Loucy (cell line): ENCODE measurements at regions not wholly inside any gene's neighbourhood (a gene's known extent, or its start where the extent isn't known, plus 50 kb on each side); places are given as distances from the start of the nearest gene placed in this dataset.
"Not testable (repeated sequence)": the region's sequence is repeated elsewhere in the genome, so short reads cannot be mapped to it uniquely, and the experiment has no call there.

ENCODE experiments used
- H2AFZ ChIP-seq: fragments of 200-600 bp; sonication (generic); 2 replicates; pipeline ENCODE4 v1.6.0; 2016; ENCODE audit warnings: antibody characterized with exemption, mild to moderate bottlenecking, low read length, moderate library complexity
- H3F3A ChIP-seq: fragments of 200-600 bp; 2 replicates; pipeline ENCODE4 v1.6.0; 2016; ENCODE audit warnings: antibody characterized with exemption, low read depth, mild to moderate bottlenecking
- H3K27me3 ChIP-seq: fragments of 200-600 bp; sonication (generic); 2 replicates; pipeline ENCODE4 v1.6.1; 2014; ENCODE audit warnings: low read length, mild to moderate bottlenecking; ENCODE audit not compliant: insufficient read depth, poor library complexity, severe bottlenecking
- H3K36me3 ChIP-seq: fragments of 200-600 bp; sonication (generic); 2 replicates; pipeline ENCODE4 v1.6.1; 2016; ENCODE audit warnings: low read length; ENCODE audit not compliant: insufficient read depth
- H3K4me1 ChIP-seq: fragments of 200-600 bp; sonication (generic); 2 replicates; pipeline ENCODE4 v1.5.1; 2014; ENCODE audit warnings: low read length, mild to moderate bottlenecking; ENCODE audit not compliant: insufficient read depth, poor library complexity, severe bottlenecking
- H3K4me2 ChIP-seq: fragments of 200-600 bp; sonication (generic); 2 replicates; pipeline ENCODE4 v1.6.0; 2014; ENCODE audit warnings: antibody characterized with exemption, low read length, low read depth, mild to moderate bottlenecking; ENCODE audit not compliant: poor library complexity, severe bottlenecking
- H3K4me3 ChIP-seq: fragments of 200-600 bp; sonication (generic); 2 replicates; pipeline ENCODE4 v1.5.1; 2014; ENCODE audit warnings: low read length, mild to moderate bottlenecking, mixed read lengths; ENCODE audit not compliant: poor library complexity, severe bottlenecking
- H3K79me2 ChIP-seq: fragments of 200-600 bp; sonication (generic); 2 replicates; pipeline ENCODE4 v1.6.1; 2014; ENCODE audit warnings: low read length; ENCODE audit not compliant: insufficient read depth
- H3K9ac ChIP-seq: fragments of 200-600 bp; sonication (generic); 2 replicates; pipeline ENCODE4 v1.6.0; 2014; ENCODE audit warnings: mild to moderate bottlenecking, low read depth, low read length, moderate library complexity; ENCODE audit not compliant: poor library complexity, severe bottlenecking
- H3K9me2 ChIP-seq: fragments of 200-600 bp; sonication (generic); replicated peaks from 2 replicates; pipeline ENCODE4 v1.6.1; 2016; ENCODE audit warnings: low read depth, low read length, mixed read lengths
- H3K9me3 ChIP-seq: fragments of 200-600 bp; sonication (generic); 2 replicates; pipeline ENCODE4 v1.6.1; 2014; ENCODE audit warnings: mild to moderate bottlenecking, antibody characterized with exemption, low read length, low read depth; ENCODE audit not compliant: insufficient read depth
- H4K20me1 ChIP-seq: fragments of 200-600 bp; sonication (generic); 2 replicates; pipeline ENCODE4 v1.6.0; 2014; ENCODE audit warnings: antibody characterized with exemption, low read length, mild to moderate bottlenecking; ENCODE audit not compliant: insufficient read depth, poor library complexity, severe bottlenecking
- EZH2phosphoT487 ChIP-seq: fragments of 200-600 bp; IDR thresholded peaks from 2 replicates; pipeline ENCODE4 v1.6.1; 2018; ENCODE audit warnings: antibody characterized with exemption, mild to moderate bottlenecking, moderate library complexity, borderline replicate concordance
- TF ChIP-seq, protein P1 (sequence below): fragments of 200-600 bp; sonication (generic); conservative IDR thresholded peaks from 2 replicates; pipeline ENCODE4 v1.5.1; 2014; ENCODE audit warnings: mild to moderate bottlenecking, antibody characterized with exemption, low read length

- no peak overlapping the region for H2AFZ ChIP-seq
- H3K79me2 ChIP-seq = no peaks in the 10 kb centered on the region
- no peaks in the 10 kb centered on the region for H3K9me2 ChIP-seq
- no peak overlapping the region for H3K4me3 ChIP-seq
- H3K9me3 ChIP-seq = no peaks in the 10 kb centered on the region
- no peaks in the 10 kb centered on the region for H3F3A ChIP-seq
- no peaks in the 10 kb centered on the region for H3K36me3 ChIP-seq
- no peaks in the 10 kb centered on the region for H3K4me1 ChIP-seq
- no peak overlapping the region for H3K4me2 ChIP-seq
- no peak overlapping the region for H3K9ac ChIP-seq
- no peak for TF ChIP-seq EZH2phosphoT487
- TF ChIP-seq, protein P1, sequence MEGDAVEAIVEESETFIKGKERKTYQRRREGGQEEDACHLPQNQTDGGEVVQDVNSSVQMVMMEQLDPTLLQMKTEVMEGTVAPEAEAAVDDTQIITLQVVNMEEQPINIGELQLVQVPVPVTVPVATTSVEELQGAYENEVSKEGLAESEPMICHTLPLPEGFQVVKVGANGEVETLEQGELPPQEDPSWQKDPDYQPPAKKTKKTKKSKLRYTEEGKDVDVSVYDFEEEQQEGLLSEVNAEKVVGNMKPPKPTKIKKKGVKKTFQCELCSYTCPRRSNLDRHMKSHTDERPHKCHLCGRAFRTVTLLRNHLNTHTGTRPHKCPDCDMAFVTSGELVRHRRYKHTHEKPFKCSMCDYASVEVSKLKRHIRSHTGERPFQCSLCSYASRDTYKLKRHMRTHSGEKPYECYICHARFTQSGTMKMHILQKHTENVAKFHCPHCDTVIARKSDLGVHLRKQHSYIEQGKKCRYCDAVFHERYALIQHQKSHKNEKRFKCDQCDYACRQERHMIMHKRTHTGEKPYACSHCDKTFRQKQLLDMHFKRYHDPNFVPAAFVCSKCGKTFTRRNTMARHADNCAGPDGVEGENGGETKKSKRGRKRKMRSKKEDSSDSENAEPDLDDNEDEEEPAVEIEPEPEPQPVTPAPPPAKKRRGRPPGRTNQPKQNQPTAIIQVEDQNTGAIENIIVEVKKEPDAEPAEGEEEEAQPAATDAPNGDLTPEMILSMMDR = no peak
- no peaks in the 10 kb centered on the region for H3K27me3 ChIP-seq
- no peaks in the 10 kb centered on the region for H4K20me1 ChIP-seq
These were observed 183.0 kb downstream of the TMEM114 start for GRCh38 chr16:8407351-8407750.

DNA sequence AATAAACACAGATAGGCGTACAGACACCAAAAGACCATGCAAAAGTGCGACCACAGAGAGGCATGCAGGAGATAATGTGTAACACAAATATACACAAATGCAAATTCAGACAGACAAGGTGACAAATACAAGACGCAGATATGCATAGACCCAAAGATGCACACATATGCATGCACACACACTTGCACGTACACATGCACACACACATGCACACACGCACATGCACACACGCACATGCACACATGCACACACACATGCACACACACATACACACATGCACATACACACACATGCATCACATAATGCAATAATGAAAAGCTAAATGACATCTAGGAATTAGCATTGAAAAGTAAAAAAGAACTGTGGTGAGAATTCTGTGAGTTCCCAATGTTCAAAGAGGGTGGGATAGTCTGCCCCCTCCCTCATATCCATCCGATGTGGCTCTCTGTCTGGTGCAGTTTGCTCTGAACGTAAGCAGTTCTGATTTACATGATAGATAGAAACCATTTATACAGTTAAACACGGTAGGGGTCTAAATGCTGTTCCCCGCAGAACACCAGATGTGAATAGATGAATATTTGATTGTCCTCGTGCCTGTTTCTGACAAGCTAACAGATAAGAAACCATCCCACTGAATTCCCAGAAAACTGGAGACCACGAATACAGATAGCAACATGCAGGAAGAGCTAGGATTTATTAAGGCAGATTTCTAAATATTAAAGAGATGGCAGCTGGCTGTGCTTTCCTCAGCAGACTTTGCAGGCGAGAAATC, 186.1 kb downstream of the TMEM114 start:
- Histone ChIP-seq H3K9ac (no peak overlapping the region), H3K4me1 (no peaks in the 10 kb centered on the region), H4K20me1 (no peaks in the 10 kb centered on the region), H3K79me2 (no peaks in the 10 kb centered on the region), H2AFZ (no peak overlapping the region), H3K9me3 (no peaks in the 10 kb centered on the region), H3K4me3 (no peak overlapping the region), H3K36me3 (no peaks in the 10 kb centered on the region), H3K4me2 (no peak overlapping the region), H3F3A (no peaks in the 10 kb centered on the region), H3K27me3 (no peaks in the 10 kb centered on the region), H3K9me2 (no peaks in the 10 kb centered on the region)
- TF ChIP-seq, protein P1 = no peak
- TF ChIP-seq EZH2phosphoT487 = no peak

GRCh38 chr16:8402981-8403843, 187.1 kb downstream of the TMEM114 start:
- TF ChIP-seq, protein P1 = no peak
- no peak for TF ChIP-seq EZH2phosphoT487
- Histone ChIP-seq H3K79me2 (no peaks in the 10 kb centered on the region), H3K9me2 (no peaks in the 10 kb centered on the region), H3K36me3 (no peaks in the 10 kb centered on the region), H3K4me3 (no peak overlapping the region), H3K9me3 (no peaks in the 10 kb centered on the region), H3K4me2 (no peak overlapping the region), H3K27me3 (no peaks in the 10 kb centered on the region), H4K20me1 (no peaks in the 10 kb centered on the region), H2AFZ (no peak overlapping the region), H3F3A (no peaks in the 10 kb centered on the region), H3K4me1 (no peaks in the 10 kb centered on the region), H3K9ac (no peak overlapping the region)

DNA sequence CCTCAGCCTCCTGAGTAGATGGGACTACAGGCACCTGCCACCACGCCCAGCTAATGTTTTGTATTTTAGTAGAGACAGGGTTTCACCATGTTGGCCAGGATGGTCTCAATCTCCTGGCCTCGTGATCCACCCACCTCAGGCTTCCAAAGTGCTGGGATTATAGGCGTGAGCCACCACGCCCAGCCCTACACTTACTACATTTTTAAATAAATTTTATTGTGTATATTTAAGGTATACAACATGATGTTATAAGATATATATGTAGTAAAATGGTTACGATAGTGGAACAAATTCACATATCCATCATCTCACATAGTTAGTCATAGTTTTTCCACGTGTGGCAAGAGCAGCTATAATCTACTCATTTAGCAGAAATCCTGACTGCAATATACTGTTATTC, 189.6 kb downstream of the TMEM114 start:
- not testable (repeated sequence) for H4K20me1 ChIP-seq, H3K79me2 ChIP-seq, H3K4me3 ChIP-seq, H3K9ac ChIP-seq, H3K27me3 ChIP-seq, H2AFZ ChIP-seq, H3K36me3 ChIP-seq, H3K4me2 ChIP-seq, H3K9me3 ChIP-seq, H3F3A ChIP-seq, H3K4me1 ChIP-seq, H3K9me2 ChIP-seq
